GM21381 (cell line): ENCODE measurements at regions not wholly inside any gene's neighbourhood (a gene's known extent, or its start where the extent isn't known, plus 50 kb on each side); places are given as distances from the start of the nearest gene placed in this dataset.

Source experiments
- ATAC-seq: cut with Tn5 transposase; IDR thresholded peaks from one replicate; pipeline ENCODE4 v1.9.1; 2021; ENCODE audit warnings: mild to moderate bottlenecking, moderate library complexity; ENCODE audit not compliant: unreplicated experiment

GRCh38 chr2:177314722-177315264, 50.3 kb upstream of the NFE2L2 start:
- no peak for ATAC-seq

- ATAC-seq, result no peak
Measured at GRCh38 chr2:177315364-177315763, 50.8 kb upstream of the NFE2L2 start.

- ATAC-seq, result no peak
Measured at GRCh38 chr2:177316756-177317155, 52.2 kb upstream of the NFE2L2 start.

GRCh38 chr2:177317443-177317842, 52.9 kb upstream of the NFE2L2 start:
- no peak for ATAC-seq

- ATAC-seq, result no peak
Measured at GRCh38 chr2:177317857-177318256, 53.3 kb upstream of the NFE2L2 start.

GRCh38 chr2:177318613-177319012, 54.1 kb upstream of the NFE2L2 start:
- ATAC-seq, result no peak

- ATAC-seq, result no peak
Measured at GRCh38 chr2:177320596-177320995, 56.1 kb upstream of the NFE2L2 start.

GRCh38 chr2:177322801-177323261, 58.3 kb upstream of the NFE2L2 start:
- no peak for ATAC-seq

- ATAC-seq, result no peak
Measured at GRCh38 chr2:177324797-177325196, 60.3 kb upstream of the NFE2L2 start.

GRCh38 chr2:177325554-177325953, 61.0 kb upstream of the NFE2L2 start:
- ATAC-seq, result no peak

- ATAC-seq, result no peak
Measured at GRCh38 chr2:177326005-177326404, 61.5 kb upstream of the NFE2L2 start.

GRCh38 chr2:177326591-177326990, 62.1 kb upstream of the NFE2L2 start:
- ATAC-seq, result no peak

GRCh38 chr2:177327009-177327408, 62.5 kb upstream of the NFE2L2 start:
- no peak for ATAC-seq

GRCh38 chr2:177328056-177328455, 63.5 kb upstream of the NFE2L2 start:
- ATAC-seq, result no peak

GRCh38 chr2:177329064-177329463, 63.5 kb upstream of the AGPS start:
- no peak for ATAC-seq

- no peak for ATAC-seq
Measured at GRCh38 chr2:177331466-177331997, 61.0 kb upstream of the AGPS start.

- ATAC-seq, result peak; percentile 81
Measured at GRCh38 chr2:177332026-177332991, 60.3 kb upstream of the AGPS start.

- ATAC-seq, result no peak
Measured at GRCh38 chr2:177332992-177333388, 59.6 kb upstream of the AGPS start.

GRCh38 chr2:177334940-177335543, 57.5 kb upstream of the AGPS start:
- no peak for ATAC-seq

GRCh38 chr2:177335917-177336450, 56.6 kb upstream of the AGPS start:
- no peak for ATAC-seq

GRCh38 chr2:177338177-177338721, 54.3 kb upstream of the AGPS start:
- no peak for ATAC-seq
